ENCODE measurements at regions not wholly inside any gene's neighbourhood (a gene's known extent, or its start where the extent isn't known, plus 50 kb on each side); places are given as distances from the start of the nearest gene placed in this dataset.

GRCh38 chrX:51798701-51799100 lies 55.5 kb downstream of the GSPT2 start:
- no peak for DNase-seq (ENCODE audit: low spot score)
- H3K9me3 Mint-ChIP-seq: no peaks in the 10 kb centered on the region
- H3K27me3 Mint-ChIP-seq (ENCODE audit: low read depth): peaks cover 7% of the 10 kb centered on the region
- H3K36me3 Mint-ChIP-seq (ENCODE audit: low read depth): no peaks in the 10 kb centered on the region
- peaks cover 5% of the 10 kb centered on the region for H3K4me1 Mint-ChIP-seq (ENCODE audit: low read depth)
- H3K27ac Mint-ChIP-seq: no peak overlapping the region
- no peak overlapping the region for H3K4me3 Mint-ChIP-seq

DNA sequence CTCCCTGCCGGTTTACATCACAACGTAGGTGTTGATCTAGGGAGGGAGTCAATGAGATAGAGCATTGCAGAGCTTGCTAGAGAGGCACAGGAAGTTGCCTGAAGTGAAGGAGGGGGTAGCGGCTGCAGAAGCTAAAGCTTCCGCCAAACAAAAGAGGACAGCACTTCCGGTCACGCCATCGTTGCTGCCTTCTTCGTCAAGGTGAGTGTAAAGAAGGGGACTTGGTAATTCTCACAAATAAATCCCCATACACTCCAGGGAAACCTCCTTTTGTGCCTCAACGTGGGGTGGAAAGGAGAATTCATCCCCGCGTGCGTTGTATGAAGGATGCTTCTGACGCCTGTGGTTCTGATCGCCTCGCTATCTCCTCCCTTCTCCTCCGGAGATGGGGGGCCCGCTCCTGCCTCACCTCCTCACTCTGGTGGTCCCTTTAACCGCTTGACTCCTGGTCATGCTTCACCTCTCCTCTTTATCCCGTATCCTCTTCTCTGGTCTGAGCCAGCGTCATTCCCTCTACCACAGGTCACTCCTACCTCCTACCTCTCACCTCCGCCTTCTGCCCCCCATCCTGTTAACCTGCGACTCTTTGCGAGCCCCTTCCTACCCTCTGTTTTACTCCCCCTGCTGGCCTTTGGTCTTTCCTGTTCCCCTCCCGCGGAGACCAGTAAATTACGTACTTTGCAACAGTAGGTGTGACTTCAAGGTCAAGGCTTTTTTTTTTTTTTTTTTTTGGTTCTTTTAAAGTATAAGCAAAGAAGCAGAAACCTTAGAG lies 59.9 kb downstream of the GSPT2 start:
- Mint-ChIP-seq H3K4me1 (ENCODE audit: low read depth) (peaks cover 11% of the 10 kb centered on the region), H3K27me3 (ENCODE audit: low read depth) (peaks cover 4% of the 10 kb centered on the region), H3K9me3 (no peaks in the 10 kb centered on the region), H3K4me3 (peak overlapping the region; percentile 98), H3K27ac (peak overlapping the region; percentile 99), H3K36me3 (ENCODE audit: low read depth) (peaks cover 5% of the 10 kb centered on the region)
- peak; percentile 39 for DNase-seq (ENCODE audit: low spot score)

GRCh38 chrX:51803833-51804232 lies 60.6 kb downstream of the GSPT2 start:
- Mint-ChIP-seq H3K4me1 (ENCODE audit: low read depth) (peaks cover 11% of the 10 kb centered on the region), H3K4me3 (peak overlapping the region; percentile 98), H3K9me3 (no peaks in the 10 kb centered on the region), H3K27ac (no peak overlapping the region), H3K27me3 (ENCODE audit: low read depth) (no peaks in the 10 kb centered on the region), H3K36me3 (ENCODE audit: low read depth) (peaks cover 5% of the 10 kb centered on the region)
- DNase-seq (ENCODE audit: low spot score): no peak

DNA sequence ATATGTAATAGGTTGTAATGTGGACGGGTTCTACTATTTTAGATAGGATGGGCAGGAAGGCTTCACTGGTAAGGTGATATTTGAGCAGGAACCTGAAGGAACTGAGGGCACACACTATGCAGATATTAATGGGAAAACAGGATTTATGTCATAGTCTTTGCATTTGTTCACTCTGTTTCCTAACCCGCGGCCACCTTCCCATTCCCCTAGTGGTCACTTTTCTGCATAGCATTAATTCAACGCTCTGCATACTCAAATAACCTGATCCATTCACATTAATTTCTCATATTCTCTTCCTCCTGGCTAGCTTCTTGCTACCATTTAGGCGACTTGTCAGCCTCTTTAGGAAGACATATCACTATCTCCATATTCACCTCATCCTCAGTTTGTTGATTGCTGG lies 61.5 kb downstream of the GSPT2 start:
- peaks cover 11% of the 10 kb centered on the region for H3K4me1 Mint-ChIP-seq (ENCODE audit: low read depth)
- DNase-seq (ENCODE audit: low spot score): no peak
- H3K9me3 Mint-ChIP-seq: no peaks in the 10 kb centered on the region
- H3K4me3 Mint-ChIP-seq: no peak overlapping the region
- peaks cover 5% of the 10 kb centered on the region for H3K36me3 Mint-ChIP-seq (ENCODE audit: low read depth)
- no peaks in the 10 kb centered on the region for H3K27me3 Mint-ChIP-seq (ENCODE audit: low read depth)
- no peak overlapping the region for H3K27ac Mint-ChIP-seq

DNA sequence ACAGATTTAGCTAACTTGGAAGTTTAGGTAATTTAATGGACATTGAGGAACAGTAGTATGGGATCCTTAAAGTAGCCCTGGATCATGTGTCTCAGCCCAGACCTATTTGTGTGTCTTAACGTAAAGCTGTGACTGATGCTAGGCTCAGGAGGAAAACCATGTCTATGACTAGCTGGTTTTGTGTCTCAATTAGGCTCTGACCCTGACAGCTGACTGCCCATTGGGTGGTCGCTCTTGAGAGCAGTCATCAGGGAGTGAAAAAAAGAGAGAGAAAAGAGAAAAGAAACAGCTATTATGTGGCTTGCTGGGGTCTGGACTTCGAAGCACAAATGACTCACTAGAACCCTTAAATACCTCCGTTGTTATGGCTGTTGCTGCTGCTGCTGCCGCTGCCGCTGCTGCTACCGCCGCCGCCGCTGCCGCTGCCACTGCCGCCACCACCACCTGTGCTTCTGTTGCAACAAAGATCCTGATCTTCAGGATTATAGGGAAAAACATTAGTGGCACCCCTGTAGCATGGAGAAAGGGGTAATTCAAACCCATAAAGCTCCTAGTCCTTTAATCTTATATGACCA lies 70.7 kb downstream of the GSPT2 start:
- H3K27me3 Mint-ChIP-seq (ENCODE audit: low read depth): no peaks in the 10 kb centered on the region
- no peak overlapping the region for H3K27ac Mint-ChIP-seq
- DNase-seq (ENCODE audit: low spot score): no peak
- no peak overlapping the region for H3K4me3 Mint-ChIP-seq
- H3K9me3 Mint-ChIP-seq: no peaks in the 10 kb centered on the region
- no peaks in the 10 kb centered on the region for H3K4me1 Mint-ChIP-seq (ENCODE audit: low read depth)
- peaks cover 13% of the 10 kb centered on the region for H3K36me3 Mint-ChIP-seq (ENCODE audit: low read depth)

- no peaks in the 10 kb centered on the region for H3K9me3 Mint-ChIP-seq
- DNase-seq (ENCODE audit: low spot score): no peak
- no peak overlapping the region for H3K27ac Mint-ChIP-seq
- no peaks in the 10 kb centered on the region for H3K27me3 Mint-ChIP-seq (ENCODE audit: low read depth)
- H3K4me1 Mint-ChIP-seq (ENCODE audit: low read depth): peaks cover 25% of the 10 kb centered on the region
- no peak overlapping the region for H3K4me3 Mint-ChIP-seq
- peaks cover 4% of the 10 kb centered on the region for H3K36me3 Mint-ChIP-seq (ENCODE audit: low read depth)
Observed at GRCh38 chrX:51824061-51824460, 69.4 kb upstream of the MAGED1 start.

- Mint-ChIP-seq H3K9me3 (no peaks in the 10 kb centered on the region), H3K4me1 (ENCODE audit: low read depth) (peaks cover 25% of the 10 kb centered on the region), H3K27me3 (ENCODE audit: low read depth) (no peaks in the 10 kb centered on the region), H3K4me3 (no peak overlapping the region), H3K27ac (no peak overlapping the region), H3K36me3 (ENCODE audit: low read depth) (peaks cover 3% of the 10 kb centered on the region)
- DNase-seq (ENCODE audit: low spot score): no peak
Observed at GRCh38 chrX:51825436-51825835, 68.0 kb upstream of the MAGED1 start.

DNA sequence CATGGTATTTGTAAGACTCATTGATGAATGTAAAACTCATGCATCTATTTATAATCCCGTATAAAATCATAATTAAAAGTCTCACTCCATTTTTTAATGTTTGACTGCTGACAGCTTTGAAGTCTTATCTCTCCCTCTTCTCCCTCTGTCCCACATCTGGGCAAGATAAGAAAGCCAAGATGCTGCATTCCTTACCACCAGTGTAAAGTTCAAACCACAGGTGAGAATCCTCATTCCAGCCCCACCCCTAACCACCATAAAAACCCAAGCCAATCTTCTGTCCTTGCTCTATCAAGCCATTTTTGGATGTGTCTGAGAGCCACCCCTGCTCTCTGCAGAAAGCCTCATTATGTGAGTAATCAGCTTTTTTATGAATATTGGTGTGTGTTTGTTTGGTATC lies 59.3 kb upstream of the MAGED1 start:
- no peak for DNase-seq (ENCODE audit: low spot score)
- H3K27ac Mint-ChIP-seq: no peak overlapping the region
- no peaks in the 10 kb centered on the region for H3K27me3 Mint-ChIP-seq (ENCODE audit: low read depth)
- no peak overlapping the region for H3K4me3 Mint-ChIP-seq
- H3K36me3 Mint-ChIP-seq (ENCODE audit: low read depth): peaks cover 6% of the 10 kb centered on the region
- H3K9me3 Mint-ChIP-seq: no peaks in the 10 kb centered on the region
- peaks cover 4% of the 10 kb centered on the region for H3K4me1 Mint-ChIP-seq (ENCODE audit: low read depth)

GRCh38 chrX:51836823-51837222 lies 56.6 kb upstream of the MAGED1 start:
- Mint-ChIP-seq H3K4me3 (no peak overlapping the region), H3K36me3 (ENCODE audit: low read depth) (peaks cover 6% of the 10 kb centered on the region), H3K4me1 (ENCODE audit: low read depth) (peaks cover 4% of the 10 kb centered on the region), H3K27me3 (ENCODE audit: low read depth) (no peaks in the 10 kb centered on the region), H3K9me3 (no peaks in the 10 kb centered on the region), H3K27ac (no peak overlapping the region)
- no peak for DNase-seq (ENCODE audit: low spot score)

GRCh38 chrX:51837451-51837850 lies 56.0 kb upstream of the MAGED1 start:
- Mint-ChIP-seq H3K9me3 (no peaks in the 10 kb centered on the region), H3K36me3 (ENCODE audit: low read depth) (peaks cover 6% of the 10 kb centered on the region), H3K27ac (no peak overlapping the region), H3K4me3 (no peak overlapping the region), H3K27me3 (ENCODE audit: low read depth) (no peaks in the 10 kb centered on the region), H3K4me1 (ENCODE audit: low read depth) (peaks cover 4% of the 10 kb centered on the region)
- DNase-seq (ENCODE audit: low spot score): no peak

DNA sequence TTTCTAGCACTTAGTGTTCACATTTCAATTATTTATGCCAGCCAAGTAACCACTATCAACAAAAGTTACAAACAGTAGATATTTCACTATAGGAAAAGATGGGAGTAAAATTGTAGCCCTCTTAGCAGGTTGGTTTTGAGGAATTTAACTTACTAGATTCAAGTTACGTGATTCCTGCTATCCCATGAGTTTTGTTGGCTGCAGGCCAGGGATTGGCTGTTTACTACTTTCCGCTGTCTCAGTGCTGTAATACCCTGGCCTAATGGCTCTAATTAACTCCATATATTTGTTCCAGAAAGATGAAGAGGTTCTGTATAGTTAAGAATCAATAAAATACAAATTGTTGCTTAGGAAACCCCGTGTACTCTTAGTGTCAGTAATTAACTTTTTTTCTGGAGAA lies 55.5 kb upstream of the MAGED1 start:
- no peak overlapping the region for H3K4me3 Mint-ChIP-seq
- no peak overlapping the region for H3K27ac Mint-ChIP-seq
- DNase-seq (ENCODE audit: low spot score): no peak
- no peaks in the 10 kb centered on the region for H3K9me3 Mint-ChIP-seq
- no peaks in the 10 kb centered on the region for H3K27me3 Mint-ChIP-seq (ENCODE audit: low read depth)
- peaks cover 4% of the 10 kb centered on the region for H3K4me1 Mint-ChIP-seq (ENCODE audit: low read depth)
- peaks cover 5% of the 10 kb centered on the region for H3K36me3 Mint-ChIP-seq (ENCODE audit: low read depth)

Measured in T-helper 2 cell treated with Interferon-gamma antibody and Interleukin-4, amounts not matched to agents 5 μg/mL and 100 μg/mL, for 36 hours (primary cell).